Umbilical cord (tissue), 1 donor: ENCODE measurements at regions not wholly inside any gene's neighbourhood (a gene's known extent, or its start where the extent isn't known, plus 50 kb on each side); places are given as distances from the start of the nearest gene placed in this dataset.

ENCODE experiments used
- DNase-seq: peaks from one replicate; pipeline ENCODE4 v3.0.0-alpha.2; 2015; ENCODE audit warnings: low spot score

DNA sequence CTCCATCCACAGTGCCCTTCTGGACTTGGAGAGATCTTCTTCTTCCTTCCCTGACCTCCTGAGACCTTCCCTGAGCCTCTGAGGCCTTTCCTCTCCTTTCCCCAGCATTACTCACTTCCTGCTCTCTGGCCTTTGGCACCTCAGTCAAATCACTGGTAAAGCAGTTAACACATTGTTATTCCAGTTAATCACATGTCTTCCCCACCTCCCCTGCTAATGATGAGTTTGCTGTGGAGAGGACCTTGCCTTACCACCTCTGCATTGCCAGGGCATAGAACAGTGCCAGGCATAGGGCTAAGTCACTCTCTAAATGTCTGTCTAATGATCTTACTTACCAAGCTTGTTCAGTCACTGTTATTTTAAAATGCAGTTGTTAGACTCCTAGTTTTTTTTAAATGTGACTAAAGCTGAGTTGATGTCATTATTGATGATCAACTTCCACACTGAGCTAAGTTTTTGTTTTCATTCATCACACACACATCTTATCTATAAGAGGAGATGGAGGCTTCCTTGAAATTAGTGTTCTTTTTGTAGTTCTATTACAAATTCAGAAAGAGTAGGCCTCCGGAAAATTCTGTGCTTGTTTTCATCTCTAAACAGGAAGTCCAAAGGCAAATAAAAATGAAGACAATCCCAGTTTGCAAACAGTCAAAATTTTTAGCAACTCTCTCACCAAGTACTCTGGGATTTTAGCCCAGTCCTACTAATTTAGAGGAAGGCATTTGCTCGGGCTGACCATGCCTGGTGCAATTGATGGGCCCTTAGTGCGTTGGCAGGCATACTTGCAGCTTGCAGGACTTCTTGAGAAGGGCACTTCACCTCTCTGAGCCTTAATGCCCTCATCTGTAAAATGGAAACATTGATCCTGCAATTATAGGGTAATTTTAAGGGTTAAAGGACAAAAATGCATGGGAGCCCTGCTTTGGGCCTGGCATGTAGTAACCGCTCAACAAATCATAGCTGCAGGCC, 113.7 kb upstream of the SPRED2 start:
- no peak for DNase-seq

DNA sequence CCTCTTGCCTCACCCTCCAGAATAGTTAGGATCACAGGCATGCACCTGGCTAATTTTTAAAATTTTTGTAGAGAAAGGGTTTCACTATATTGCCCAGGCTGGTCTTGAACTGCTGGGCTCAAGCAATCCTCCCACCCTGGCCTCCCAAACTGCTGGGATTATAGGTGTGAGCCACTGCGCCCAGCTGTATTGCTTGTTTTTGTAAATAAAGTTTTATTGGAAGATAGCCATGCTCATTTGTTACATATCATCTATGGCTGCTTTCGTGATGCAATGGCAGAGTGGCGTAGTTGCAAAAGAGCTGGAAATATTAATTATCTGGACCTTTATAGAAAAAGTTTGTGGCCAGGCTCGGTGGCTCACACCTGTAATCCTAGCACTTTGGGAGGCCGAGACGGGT, 109.4 kb upstream of the SPRED2 start:
- DNase-seq = no peak

DNA sequence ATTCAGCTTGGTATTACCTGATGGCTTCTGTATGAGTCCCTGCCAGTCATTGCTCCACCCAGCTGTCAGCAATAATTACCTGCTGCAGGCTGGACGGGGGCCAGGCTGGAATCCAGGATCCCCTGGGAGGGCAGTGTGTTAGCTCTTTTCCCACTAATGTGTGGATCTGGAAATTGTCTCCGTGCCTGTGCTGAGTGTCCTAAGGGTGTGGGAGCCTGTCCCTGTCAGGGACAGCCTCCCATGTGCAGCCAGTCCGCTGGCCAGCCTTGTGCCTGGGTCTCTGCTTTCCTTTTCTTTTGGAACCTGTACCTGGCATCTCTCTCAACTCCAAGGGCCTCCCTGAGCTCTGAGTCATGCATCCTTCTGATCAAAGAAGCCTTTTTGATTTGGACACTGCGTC, 107.2 kb upstream of the SPRED2 start:
- DNase-seq = no peak

DNA sequence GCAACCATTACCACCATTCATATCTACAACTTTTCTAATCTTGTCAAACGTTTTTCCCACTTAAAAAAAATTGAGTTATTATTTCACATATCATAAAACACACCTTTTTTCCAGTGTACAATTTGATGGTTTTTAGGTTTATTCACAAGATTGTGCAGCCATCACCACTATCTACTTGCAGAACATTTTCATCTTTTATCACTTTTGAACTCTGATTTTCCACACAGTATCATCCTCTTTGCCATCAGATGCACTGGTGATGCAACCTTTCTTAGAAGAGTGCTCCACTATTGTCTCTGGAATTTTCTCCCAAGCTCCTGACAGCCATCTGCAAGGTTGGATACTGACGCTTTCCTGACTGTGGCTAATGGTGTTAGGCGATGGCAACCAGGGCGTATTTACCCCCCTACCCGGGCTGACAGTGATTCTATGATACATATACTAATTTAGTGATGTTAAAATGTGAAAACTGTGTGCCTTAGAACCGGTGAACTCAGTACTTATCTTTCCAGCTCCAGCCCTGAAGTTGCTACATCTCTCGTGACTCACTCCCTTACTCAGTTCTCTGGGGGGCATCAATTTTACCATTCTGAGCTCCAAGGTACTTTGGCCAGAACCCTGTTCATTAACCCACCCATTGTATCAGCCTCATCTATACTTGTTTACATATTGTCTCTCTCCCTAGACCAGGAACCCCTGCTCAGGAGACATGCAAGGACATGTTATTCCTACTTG, 105.4 kb upstream of the SPRED2 start:
- no peak for DNase-seq

GRCh38 chr2:65536596-65536995, 104.2 kb upstream of the SPRED2 start:
- DNase-seq = no peak

DNA sequence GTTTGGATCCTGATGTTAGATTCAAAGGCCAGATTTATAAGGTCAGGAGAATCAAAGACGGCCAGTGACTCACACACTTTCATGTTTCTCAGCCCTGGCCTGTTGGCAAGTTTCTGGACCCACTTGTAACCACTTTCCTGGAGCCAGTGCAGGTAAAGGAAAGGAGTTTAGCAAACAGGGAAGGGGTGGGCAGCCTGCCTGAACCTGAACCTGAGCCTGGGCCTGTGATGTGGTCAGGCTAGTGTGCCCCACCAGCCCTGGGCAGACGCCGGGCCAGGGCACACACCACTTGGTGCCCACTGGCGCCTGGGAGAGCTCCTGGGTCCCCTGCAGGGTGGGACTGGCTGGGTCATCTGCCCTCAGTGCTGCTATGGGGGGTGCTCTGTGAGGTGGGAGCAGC, 100.5 kb upstream of the SPRED2 start:
- DNase-seq = no peak

- no peak for DNase-seq
Observed at GRCh38 chr2:65532326-65532725, 99.9 kb upstream of the SPRED2 start.

- DNase-seq = no peak
Observed at GRCh38 chr2:65530547-65531320, 98.3 kb upstream of the SPRED2 start.

GRCh38 chr2:65529419-65529818, 97.0 kb upstream of the SPRED2 start:
- DNase-seq = no peak

DNA sequence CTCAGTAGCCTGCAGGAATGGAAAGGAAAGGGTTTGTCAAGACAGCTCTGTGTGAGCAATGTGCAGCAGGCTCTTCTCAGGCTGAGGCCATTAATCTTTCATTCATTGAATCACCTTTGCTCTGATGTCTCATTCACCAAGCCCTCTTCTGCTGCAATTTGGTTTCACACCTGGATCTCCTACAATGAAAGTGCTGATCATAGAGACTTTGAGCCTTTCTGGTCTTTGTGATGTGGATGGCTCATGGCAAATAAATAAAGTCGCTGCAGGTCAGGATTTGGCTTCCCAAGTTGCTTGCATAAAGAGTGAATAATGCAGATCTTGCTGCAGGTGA, 95.8 kb upstream of the SPRED2 start:
- no peak for DNase-seq

DNA sequence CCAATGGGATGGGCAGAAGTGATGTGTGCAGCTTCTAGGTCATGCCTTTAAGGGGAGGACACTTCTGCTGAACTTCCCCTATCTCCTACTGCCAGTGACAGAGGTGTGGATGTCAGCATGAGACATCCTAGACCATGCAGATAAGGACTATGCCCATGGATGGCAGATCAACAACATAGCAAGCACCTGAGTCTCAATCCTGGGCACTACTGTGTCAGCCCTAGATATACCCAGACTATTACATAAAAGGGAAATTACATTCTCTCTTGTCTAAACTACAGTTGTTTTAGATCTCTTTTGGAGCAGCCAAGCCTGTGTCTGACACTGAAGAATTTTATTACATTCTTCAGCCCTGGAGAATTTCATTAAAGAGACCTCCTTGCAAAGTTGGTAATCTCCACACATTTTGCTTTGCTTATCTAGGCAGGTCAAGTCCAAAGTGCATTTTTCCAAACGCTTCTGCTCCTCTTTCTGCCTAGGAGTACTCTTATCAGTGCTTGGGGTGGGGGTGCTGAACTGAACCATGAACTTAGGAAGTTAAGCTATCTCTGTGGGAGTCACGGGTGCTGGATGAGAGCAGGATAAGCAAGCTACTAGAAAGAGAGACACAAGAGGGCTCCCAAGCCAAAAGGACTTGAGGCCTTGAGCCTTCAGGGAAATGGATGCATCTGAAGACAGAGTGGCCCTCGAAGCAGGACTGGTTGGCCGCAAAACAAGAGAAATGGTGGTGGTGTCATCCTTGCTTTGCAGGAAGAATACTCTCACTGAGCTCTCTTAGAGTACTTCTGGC, 95.2 kb upstream of the SPRED2 start:
- peak; percentile 52 for DNase-seq

GRCh38 chr2:65525616-65526231, 93.3 kb upstream of the SPRED2 start:
- DNase-seq = no peak

DNA sequence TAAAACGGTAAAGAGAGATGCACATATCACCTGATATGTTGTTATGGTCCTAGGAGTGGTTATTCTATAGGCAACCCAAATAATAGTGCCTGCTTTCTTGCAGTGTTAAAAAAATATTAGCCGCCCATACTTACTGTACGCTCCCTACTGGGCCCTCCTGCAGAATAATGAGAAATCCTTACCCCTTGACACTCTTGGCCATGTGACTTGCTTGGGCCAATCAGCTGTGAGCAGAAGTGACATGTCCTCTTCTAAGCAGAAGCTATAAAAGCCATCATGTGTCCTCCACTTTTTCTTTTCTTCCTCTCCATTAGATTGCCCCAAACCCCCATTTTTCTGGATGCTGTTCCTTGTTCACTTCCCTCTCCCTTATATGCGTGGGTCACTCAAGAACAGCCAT, 90.5 kb upstream of the SPRED2 start:
- DNase-seq = no peak

DNA sequence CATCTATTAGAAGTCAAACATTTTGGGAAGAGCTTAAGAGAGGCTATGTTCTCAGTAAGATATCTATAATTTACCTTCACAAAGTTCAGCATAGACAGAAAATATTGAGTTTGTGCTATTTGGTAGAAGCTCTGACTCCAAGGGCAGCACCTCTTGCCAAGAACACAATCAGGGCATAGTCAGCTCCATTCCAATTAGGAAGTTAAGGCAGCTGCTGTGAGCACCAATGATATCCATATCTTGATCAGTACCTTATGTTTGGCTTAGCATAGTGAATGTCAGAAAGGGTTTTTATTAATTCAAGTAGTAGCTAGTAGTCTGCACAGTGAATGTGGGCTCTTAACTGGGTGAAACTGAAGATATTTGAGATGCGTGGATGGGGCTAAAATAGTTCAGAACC, 86.4 kb upstream of the SPRED2 start:
- no peak for DNase-seq

DNA sequence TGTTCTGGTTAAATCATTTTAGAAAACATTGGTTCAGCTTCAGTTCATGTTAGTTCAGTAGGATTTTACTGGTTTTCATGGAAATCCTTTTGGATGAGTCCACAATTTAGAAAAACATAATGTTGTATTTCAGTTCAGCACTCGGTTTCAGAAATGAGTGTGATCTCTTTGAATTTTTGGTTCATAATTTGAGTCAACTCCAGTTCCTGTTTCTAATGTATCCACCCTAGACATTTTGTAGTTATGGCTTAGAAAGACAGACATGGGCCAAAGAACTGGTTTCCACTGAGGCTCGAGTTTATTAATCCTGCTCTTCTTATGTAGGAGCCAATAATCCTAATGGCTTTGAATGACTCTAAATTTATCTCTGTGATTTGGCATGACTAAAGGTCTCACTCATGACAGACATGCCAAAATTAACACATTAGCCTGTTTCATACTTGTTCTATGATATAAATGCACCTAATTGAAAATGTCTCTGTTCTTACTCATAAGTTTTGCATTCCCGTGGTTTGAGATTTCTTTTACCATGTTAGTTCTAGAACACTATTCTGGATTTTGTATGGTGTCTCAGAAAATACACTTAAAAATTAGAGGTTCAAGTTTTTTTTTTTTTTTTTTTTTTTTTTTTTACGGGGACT, 82.3 kb upstream of the SPRED2 start:
- no peak for DNase-seq

- no peak for DNase-seq
Observed at GRCh38 chr2:65512783-65513182, 80.4 kb upstream of the SPRED2 start.

GRCh38 chr2:65511306-65511705, 78.9 kb upstream of the SPRED2 start:
- DNase-seq = no peak

DNA sequence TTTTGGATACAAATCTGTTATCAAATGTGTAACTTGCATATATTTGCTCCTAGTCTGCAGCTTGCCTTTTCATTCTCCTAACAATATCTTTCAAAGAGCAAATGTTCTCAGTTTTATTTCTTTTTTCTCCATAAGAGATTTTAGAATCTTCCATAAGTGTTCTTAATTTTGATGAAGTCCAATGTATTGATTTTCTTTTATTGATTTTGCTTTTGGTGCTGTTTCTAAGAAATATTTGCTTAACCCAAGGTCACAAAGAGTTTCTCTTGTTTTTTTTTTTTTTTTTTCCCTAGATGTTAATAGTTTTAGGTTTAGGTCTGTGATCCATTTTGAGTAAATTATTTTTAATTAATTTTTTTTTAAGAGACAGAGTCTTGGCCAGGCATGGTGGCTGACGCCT, 75.8 kb upstream of the SPRED2 start:
- no peak for DNase-seq

GRCh38 chr2:65507102-65508069, 75.0 kb upstream of the SPRED2 start:
- no peak for DNase-seq
